ENCODE measurements at regions not wholly inside any gene's neighbourhood (a gene's known extent, or its start where the extent isn't known, plus 50 kb on each side); places are given as distances from the start of the nearest gene placed in this dataset.

DNA sequence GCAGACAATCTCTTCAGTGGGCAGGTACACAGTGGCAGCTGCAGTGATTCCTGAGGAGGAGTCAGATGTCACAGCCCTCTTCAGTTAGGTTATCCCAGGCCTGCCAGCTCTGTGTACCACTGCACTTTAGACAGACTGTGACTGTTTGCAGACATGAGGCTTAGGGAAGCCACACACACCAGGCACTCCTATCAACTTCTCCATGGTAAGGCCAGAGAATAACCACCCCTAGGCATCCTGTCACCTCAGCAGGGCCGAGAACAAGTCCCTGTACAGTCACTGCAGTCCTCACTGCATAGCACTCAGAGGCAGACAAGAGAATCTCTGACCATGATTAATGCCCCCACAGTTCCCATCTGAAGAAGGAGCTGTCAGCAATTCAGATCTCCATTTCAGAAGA, 296.5 kb downstream of the GALC start:
- no peaks in the 10 kb centered on the region for H3K27me3 ChIP-seq (ENCODE audit: low read depth)
- intact Hi-C loops (cut with micrococcal nuclease) = no loop called here
- no peak for DNase-seq
- H3K4me3 ChIP-seq = no peak overlapping the region
- H3K9me3 ChIP-seq (replicated peaks) = no peaks in the 10 kb centered on the region
- TF ChIP-seq, protein P1, sequence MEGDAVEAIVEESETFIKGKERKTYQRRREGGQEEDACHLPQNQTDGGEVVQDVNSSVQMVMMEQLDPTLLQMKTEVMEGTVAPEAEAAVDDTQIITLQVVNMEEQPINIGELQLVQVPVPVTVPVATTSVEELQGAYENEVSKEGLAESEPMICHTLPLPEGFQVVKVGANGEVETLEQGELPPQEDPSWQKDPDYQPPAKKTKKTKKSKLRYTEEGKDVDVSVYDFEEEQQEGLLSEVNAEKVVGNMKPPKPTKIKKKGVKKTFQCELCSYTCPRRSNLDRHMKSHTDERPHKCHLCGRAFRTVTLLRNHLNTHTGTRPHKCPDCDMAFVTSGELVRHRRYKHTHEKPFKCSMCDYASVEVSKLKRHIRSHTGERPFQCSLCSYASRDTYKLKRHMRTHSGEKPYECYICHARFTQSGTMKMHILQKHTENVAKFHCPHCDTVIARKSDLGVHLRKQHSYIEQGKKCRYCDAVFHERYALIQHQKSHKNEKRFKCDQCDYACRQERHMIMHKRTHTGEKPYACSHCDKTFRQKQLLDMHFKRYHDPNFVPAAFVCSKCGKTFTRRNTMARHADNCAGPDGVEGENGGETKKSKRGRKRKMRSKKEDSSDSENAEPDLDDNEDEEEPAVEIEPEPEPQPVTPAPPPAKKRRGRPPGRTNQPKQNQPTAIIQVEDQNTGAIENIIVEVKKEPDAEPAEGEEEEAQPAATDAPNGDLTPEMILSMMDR (IDR thresholded peaks at IDR 0.05; ENCODE audit: borderline replicate concordance) = no peak
- H3K27ac ChIP-seq (replicated peaks) = no peak overlapping the region
- no peaks in the 10 kb centered on the region for H3K4me1 ChIP-seq
- H3K36me3 ChIP-seq = no peaks in the 10 kb centered on the region

DNA sequence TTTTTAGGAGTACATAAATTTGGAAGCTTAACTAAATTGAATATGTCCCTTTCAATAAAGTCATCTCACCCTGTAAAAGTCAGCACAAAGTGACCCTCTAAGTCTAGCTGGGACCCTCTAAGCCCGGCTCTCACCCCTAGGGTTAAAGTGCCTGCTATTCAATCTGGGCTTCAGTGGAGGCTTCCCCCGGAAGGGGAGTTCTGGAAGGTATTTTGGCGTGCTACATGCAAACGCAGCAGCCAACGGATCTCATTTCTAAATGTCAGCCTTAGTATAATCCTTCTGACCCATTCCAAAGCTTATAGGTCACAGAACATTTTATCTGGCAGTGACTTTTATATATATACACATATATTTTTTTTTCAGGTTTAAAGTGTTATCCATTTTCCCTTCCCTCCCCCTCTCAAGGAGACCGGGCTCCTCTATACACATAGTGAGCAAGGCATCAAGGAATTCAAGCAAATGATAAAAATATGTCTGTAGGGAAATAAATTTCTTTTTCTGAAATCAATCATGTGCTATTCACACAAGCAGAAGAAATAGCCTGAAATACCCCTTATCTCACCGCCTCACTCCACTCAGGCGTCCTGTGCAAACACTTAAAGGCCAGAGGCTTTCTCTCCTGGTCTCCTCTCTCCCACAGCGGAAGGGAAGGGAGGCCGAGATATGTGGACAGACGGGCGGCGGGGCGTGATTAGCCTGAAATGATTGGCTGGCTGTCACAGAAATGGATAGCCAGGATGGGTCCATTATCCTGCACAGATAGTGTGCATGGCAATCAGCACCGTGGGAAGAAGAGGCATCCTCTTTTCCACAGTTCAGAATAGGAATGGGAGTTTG, 301.7 kb downstream of the GALC start:
- H3K9me3 ChIP-seq (replicated peaks) = no peaks in the 10 kb centered on the region
- TF ChIP-seq, protein P1 (IDR thresholded peaks at IDR 0.05; ENCODE audit: borderline replicate concordance) = no peak
- H3K27me3 ChIP-seq (ENCODE audit: low read depth) = peaks cover 4% of the 10 kb centered on the region
- H3K4me1 ChIP-seq = no peaks in the 10 kb centered on the region
- no peak overlapping the region for H3K27ac ChIP-seq (replicated peaks)
- intact Hi-C loops (cut with micrococcal nuclease) = no loop called here
- H3K4me3 ChIP-seq = no peak overlapping the region
- no peak for DNase-seq
- H3K36me3 ChIP-seq = no peaks in the 10 kb centered on the region

DNA sequence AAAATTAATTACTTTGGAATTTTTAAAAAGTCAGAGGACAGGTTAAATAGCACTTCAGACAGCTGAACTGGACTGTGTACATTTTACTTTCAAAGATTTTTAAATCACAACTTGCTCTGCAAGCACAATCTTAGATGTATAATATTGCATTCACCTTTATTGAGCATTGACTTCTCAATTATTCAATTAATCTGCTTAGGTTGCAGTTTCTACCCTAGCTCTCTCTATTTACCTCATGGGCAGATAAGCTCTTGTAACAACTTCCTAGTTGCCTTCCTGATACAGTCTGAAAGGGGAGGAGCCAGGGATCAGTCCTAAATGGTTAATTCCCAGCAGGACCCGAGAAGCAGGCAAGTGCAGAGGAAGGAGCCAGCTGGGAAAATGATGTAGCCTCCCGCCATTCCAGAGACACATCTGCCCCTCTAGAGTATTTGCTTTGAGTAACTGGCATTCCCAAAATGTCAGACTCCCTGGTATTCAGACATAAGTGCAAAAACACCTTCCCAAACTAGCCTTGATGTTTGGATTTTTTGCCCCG, 302.8 kb downstream of the GALC start:
- intact Hi-C loops (cut with micrococcal nuclease) = no loop called here
- no peaks in the 10 kb centered on the region for H3K9me3 ChIP-seq (replicated peaks)
- no peak overlapping the region for H3K27ac ChIP-seq (replicated peaks)
- no peaks in the 10 kb centered on the region for H3K36me3 ChIP-seq
- H3K4me1 ChIP-seq = no peaks in the 10 kb centered on the region
- TF ChIP-seq, protein P1 (IDR thresholded peaks at IDR 0.05; ENCODE audit: borderline replicate concordance) = no peak
- H3K4me3 ChIP-seq = no peak overlapping the region
- peaks cover 4% of the 10 kb centered on the region for H3K27me3 ChIP-seq (ENCODE audit: low read depth)
- no peak for DNase-seq

- intact Hi-C loops (cut with micrococcal nuclease) = no loop called here
- TF ChIP-seq, protein P1 (IDR thresholded peaks at IDR 0.05; ENCODE audit: borderline replicate concordance) = no peak
- H3K4me3 ChIP-seq = no peak overlapping the region
Observed at GRCh38 chr14:87688524-87688923, 304.5 kb downstream of the GALC start.

DNA sequence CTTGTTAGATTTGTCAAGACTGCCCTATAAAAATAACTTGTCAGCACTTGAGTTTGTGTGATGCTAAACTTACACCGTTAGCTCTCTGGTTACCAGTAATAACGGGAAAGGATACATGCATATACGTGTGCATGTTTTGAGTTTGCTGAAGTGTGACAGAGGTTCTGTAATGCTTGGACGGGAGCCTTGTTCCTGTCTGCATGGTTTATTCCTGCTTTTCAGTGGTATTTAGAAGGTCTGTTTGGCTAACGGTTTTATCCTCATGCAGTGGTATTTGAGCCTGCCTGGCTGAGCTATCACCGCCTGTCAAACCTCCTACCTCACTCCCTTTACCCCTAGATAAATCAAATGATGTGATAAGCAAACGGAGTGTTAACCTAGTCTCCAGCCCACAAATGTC, 305.6 kb downstream of the GALC start:
- intact Hi-C loops (cut with micrococcal nuclease) = no loop called here
- TF ChIP-seq, protein P1 (IDR thresholded peaks at IDR 0.05; ENCODE audit: borderline replicate concordance) = no peak
- Histone ChIP-seq H3K9me3 (replicated peaks) (peaks cover 18% of the 10 kb centered on the region), H3K36me3 (no peaks in the 10 kb centered on the region), H3K4me3 (no peak overlapping the region), H3K27ac (replicated peaks) (no peak overlapping the region), H3K27me3 (ENCODE audit: low read depth) (peaks cover 4% of the 10 kb centered on the region), H3K4me1 (no peaks in the 10 kb centered on the region)
- DNase-seq = no peak

More at GRCh38 chr14:87688524-87688923, 304.5 kb downstream of the GALC start:
- Histone ChIP-seq H3K36me3 (no peaks in the 10 kb centered on the region), H3K27ac (replicated peaks) (no peak overlapping the region), H3K4me1 (no peaks in the 10 kb centered on the region), H3K27me3 (ENCODE audit: low read depth) (peaks cover 4% of the 10 kb centered on the region), H3K9me3 (replicated peaks) (peaks cover 8% of the 10 kb centered on the region)
- no peak for DNase-seq
